Naive B cell (primary cell): ENCODE measurements at regions not wholly inside any gene's neighbourhood (a gene's known extent, or its start where the extent isn't known, plus 50 kb on each side); places are given as distances from the start of the nearest gene placed in this dataset.

Experiments used
- ATAC-seq, 2 donors: fragments of 150-1000 bp; cut with Tn5 transposase; 2 replicates each; pipeline ENCODE4 v1.10.0; 2021; ENCODE audit warnings: low read depth in 2 of 2, mild to moderate bottlenecking in 2 of 2, moderate library complexity in 2 of 2
- DNase-seq: peaks from one replicate; pipeline ENCODE4 v3.0.0; 2022
- H3K27ac Mint-ChIP-seq, 6 donors: one replicate each; pipeline ENCODE4 v1.8.0; 2020 to 2022; ENCODE audit warnings: mild to moderate bottlenecking in 6 of 6, mixed read lengths in 6 of 6, moderate library complexity in 5 of 6, inconsistent platforms in 2 of 6
- H3K27me3 Mint-ChIP-seq, 3 donors: one replicate each; pipeline ENCODE4 v1.8.0; 2021 to 2022; ENCODE audit warnings: mixed read lengths in 3 of 3, mild to moderate bottlenecking in 1 of 3
- H3K36me3 Mint-ChIP-seq, 2 donors: one replicate each; pipeline ENCODE4 v1.8.0; 2020 to 2022; ENCODE audit warnings: mixed read lengths in 2 of 2, inconsistent platforms in 1 of 2, mild to moderate bottlenecking in 1 of 2
- H3K4me1 Mint-ChIP-seq, 3 donors: one replicate each; pipeline ENCODE4 v1.8.0; 2020 to 2022; ENCODE audit warnings: mixed read lengths in 3 of 3, inconsistent platforms in 1 of 3, mild to moderate bottlenecking in 1 of 3, moderate library complexity in 1 of 3
- H3K4me3 Mint-ChIP-seq, 8 donors: one replicate each; pipeline ENCODE4 v1.8.0; 2020 to 2022; ENCODE audit warnings: mild to moderate bottlenecking in 8 of 8, mixed read lengths in 8 of 8, moderate library complexity in 8 of 8, inconsistent platforms in 2 of 8
- H3K9me3 Mint-ChIP-seq, 7 donors: one replicate each; pipeline ENCODE4 v1.8.0; 2020 to 2022; ENCODE audit warnings: mixed read lengths in 7 of 7, mild to moderate bottlenecking in 5 of 7, inconsistent platforms in 2 of 7, moderate library complexity in 1 of 7

- H3K4me3 Mint-ChIP-seq, result no peak overlapping the region
- H3K4me1 Mint-ChIP-seq, result no peaks in the 10 kb centered on the region
- no peak for ATAC-seq
- H3K9me3 Mint-ChIP-seq, result peaks cover 0 to 6% (median 0%) of the 10 kb centered on the region in 7 donors
- H3K27me3 Mint-ChIP-seq, result no peaks in the 10 kb centered on the region
- no peak for DNase-seq
- H3K27ac Mint-ChIP-seq, result no peak overlapping the region
- no peaks in the 10 kb centered on the region for H3K36me3 Mint-ChIP-seq
Observed at GRCh38 chr5:27701931-27702903, 663.8 kb upstream of the CDH9 start.

- peaks cover 0 to 6% (median 0%) of the 10 kb centered on the region in 7 donors for H3K9me3 Mint-ChIP-seq
- no peaks in the 10 kb centered on the region for H3K27me3 Mint-ChIP-seq
- DNase-seq (no peak), ATAC-seq (no peak)
- no peak overlapping the region for H3K4me3 Mint-ChIP-seq
- no peaks in the 10 kb centered on the region for H3K4me1 Mint-ChIP-seq
- no peak overlapping the region for H3K27ac Mint-ChIP-seq
- H3K36me3 Mint-ChIP-seq, result no peaks in the 10 kb centered on the region
Observed at GRCh38 chr5:27700526-27700925, 662.1 kb upstream of the CDH9 start.

GRCh38 chr5:27682600-27682999 is 644.2 kb upstream of the CDH9 start:
- H3K27ac Mint-ChIP-seq, result no peak overlapping the region

GRCh38 chr5:27652505-27652904 is 614.1 kb upstream of the CDH9 start:
- DNase-seq (no peak), ATAC-seq (no peak)
- H3K4me1 Mint-ChIP-seq, result no peaks in the 10 kb centered on the region
- H3K4me3 Mint-ChIP-seq, result no peak overlapping the region
- no peaks in the 10 kb centered on the region for H3K36me3 Mint-ChIP-seq
- H3K27ac Mint-ChIP-seq, result no peak overlapping the region
- peaks cover 0 to 10% (median 3%) of the 10 kb centered on the region in 7 donors for H3K9me3 Mint-ChIP-seq
- no peaks in the 10 kb centered on the region for H3K27me3 Mint-ChIP-seq

More at GRCh38 chr5:27682600-27682999, 644.2 kb upstream of the CDH9 start:
- Mint-ChIP-seq H3K36me3 (no peaks in the 10 kb centered on the region), H3K4me1 (no peaks in the 10 kb centered on the region), H3K9me3 (peaks cover 4 to 19% (median 7%) of the 10 kb centered on the region in 7 donors), H3K4me3 (no peak overlapping the region), H3K27me3 (no peaks in the 10 kb centered on the region)
- ATAC-seq (no peak), DNase-seq (no peak)

GRCh38 chr5:27639005-27639612 is 600.7 kb upstream of the CDH9 start:
- H3K4me1 Mint-ChIP-seq, result no peaks in the 10 kb centered on the region
- H3K36me3 Mint-ChIP-seq, result no peaks in the 10 kb centered on the region
- H3K27me3 Mint-ChIP-seq, result no peaks in the 10 kb centered on the region
- no peak for ATAC-seq
- DNase-seq, result no peak
- no peak overlapping the region for H3K27ac Mint-ChIP-seq
- no peak overlapping the region for H3K4me3 Mint-ChIP-seq
- H3K9me3 Mint-ChIP-seq, result peaks cover 0 to 16% (median 7%) of the 10 kb centered on the region in 7 donors

- Mint-ChIP-seq H3K4me3 (no peak overlapping the region), H3K36me3 (no peaks in the 10 kb centered on the region), H3K9me3 (peaks cover 0 to 26% (median 5%) of the 10 kb centered on the region in 7 donors)
Observed at GRCh38 chr5:27619982-27620381, 581.6 kb upstream of the CDH9 start.

GRCh38 chr5:27612161-27612560 is 573.8 kb upstream of the CDH9 start:
- H3K4me1 Mint-ChIP-seq, result no peaks in the 10 kb centered on the region
- no peak for DNase-seq
- H3K4me3 Mint-ChIP-seq, result no peak overlapping the region
- no peak overlapping the region for H3K27ac Mint-ChIP-seq
- peaks cover 2 to 27% (median 6%) of the 10 kb centered on the region in 7 donors for H3K9me3 Mint-ChIP-seq
- ATAC-seq, result no peak
- no peaks in the 10 kb centered on the region for H3K36me3 Mint-ChIP-seq
- H3K27me3 Mint-ChIP-seq, result no peaks in the 10 kb centered on the region

More at GRCh38 chr5:27619982-27620381, 581.6 kb upstream of the CDH9 start:
- no peaks in the 10 kb centered on the region for H3K4me1 Mint-ChIP-seq
- no peaks in the 10 kb centered on the region for H3K27me3 Mint-ChIP-seq
- no peak overlapping the region for H3K27ac Mint-ChIP-seq
- no peak for ATAC-seq
- DNase-seq, result no peak

GRCh38 chr5:27608992-27609391 is 570.6 kb upstream of the CDH9 start:
- no peak overlapping the region for H3K4me3 Mint-ChIP-seq
- H3K36me3 Mint-ChIP-seq, result no peaks in the 10 kb centered on the region
- no peak for ATAC-seq
- H3K4me1 Mint-ChIP-seq, result no peaks in the 10 kb centered on the region
- no peaks in the 10 kb centered on the region for H3K27me3 Mint-ChIP-seq
- DNase-seq, result no peak
- peaks cover 2 to 20% (median 2%) of the 10 kb centered on the region in 7 donors for H3K9me3 Mint-ChIP-seq
- H3K27ac Mint-ChIP-seq, result no peak overlapping the region

GRCh38 chr5:27598576-27598975 is 560.2 kb upstream of the CDH9 start:
- peaks cover 0 to 8% (median 2%) of the 10 kb centered on the region in 7 donors for H3K9me3 Mint-ChIP-seq
- no peaks in the 10 kb centered on the region for H3K36me3 Mint-ChIP-seq
- ATAC-seq, result no peak
- H3K4me1 Mint-ChIP-seq, result no peaks in the 10 kb centered on the region
- H3K27me3 Mint-ChIP-seq, result no peaks in the 10 kb centered on the region
- DNase-seq, result no peak
- no peak overlapping the region for H3K4me3 Mint-ChIP-seq
- H3K27ac Mint-ChIP-seq, result no peak overlapping the region

- Mint-ChIP-seq H3K36me3 (no peaks in the 10 kb centered on the region), H3K27me3 (no peaks in the 10 kb centered on the region), H3K9me3 (peaks cover 0 to 9% (median 4%) of the 10 kb centered on the region in 7 donors), H3K4me1 (no peaks in the 10 kb centered on the region), H3K27ac (no peak overlapping the region), H3K4me3 (no peak overlapping the region)
- DNase-seq (no peak), ATAC-seq (no peak)
Observed at GRCh38 chr5:27594141-27594540, 555.8 kb upstream of the CDH9 start.

- DNase-seq (no peak), ATAC-seq (no peak)
- Mint-ChIP-seq H3K4me3 (no peak overlapping the region), H3K9me3 (peaks cover 0 to 9% (median 8%) of the 10 kb centered on the region in 7 donors), H3K27me3 (no peaks in the 10 kb centered on the region), H3K4me1 (no peaks in the 10 kb centered on the region), H3K27ac (no peak overlapping the region), H3K36me3 (no peaks in the 10 kb centered on the region)
Observed at GRCh38 chr5:27592231-27592630, 553.8 kb upstream of the CDH9 start.

- Mint-ChIP-seq H3K4me3 (no peak overlapping the region), H3K36me3 (no peaks in the 10 kb centered on the region), H3K9me3 (peaks cover 0 to 14% (median 9%) of the 10 kb centered on the region in 7 donors), H3K27me3 (no peaks in the 10 kb centered on the region), H3K27ac (no peak overlapping the region), H3K4me1 (no peaks in the 10 kb centered on the region)
- ATAC-seq (no peak), DNase-seq (no peak)
Observed at GRCh38 chr5:27590503-27590902, 552.1 kb upstream of the CDH9 start.

GRCh38 chr5:27578279-27578678 is 539.9 kb upstream of the CDH9 start:
- Mint-ChIP-seq H3K36me3 (no peaks in the 10 kb centered on the region), H3K4me3 (no peak overlapping the region), H3K27me3 (no peaks in the 10 kb centered on the region), H3K27ac (no peak overlapping the region), H3K9me3 (peaks cover 0 to 10% (median 0%) of the 10 kb centered on the region in 7 donors), H3K4me1 (no peaks in the 10 kb centered on the region)
- ATAC-seq, result no peak
- no peak for DNase-seq

- Mint-ChIP-seq H3K36me3 (no peaks in the 10 kb centered on the region), H3K27me3 (no peaks in the 10 kb centered on the region), H3K27ac (no peak overlapping the region), H3K4me3 (no peak overlapping the region), H3K9me3 (peaks cover 0 to 2% (median 0%) of the 10 kb centered on the region in 7 donors), H3K4me1 (no peaks in the 10 kb centered on the region)
- DNase-seq, result no peak
- ATAC-seq, result no peak
Observed at GRCh38 chr5:27571681-27572080, 533.3 kb upstream of the CDH9 start.
